NCI-H2029 (cell line): ENCODE measurements at regions not wholly inside any gene's neighbourhood (a gene's known extent, or its start where the extent isn't known, plus 50 kb on each side); places are given as distances from the start of the nearest gene placed in this dataset.

Experiments
- DNase-seq: peaks from one replicate; lab custom pipeline; 2025; lab: John Stamatoyannopoulos, UW

- no peak for DNase-seq
Observed at GRCh38 chr2:199627417-199627816, 169.7 kb upstream of the SATB2 start.

- no peak for DNase-seq
Observed at GRCh38 chr2:199624958-199625357, 167.2 kb upstream of the SATB2 start.

GRCh38 chr2:199612509-199613130 is 154.9 kb upstream of the SATB2 start:
- no peak for DNase-seq

- no peak for DNase-seq
Observed at GRCh38 chr2:199607914-199608313, 150.2 kb upstream of the SATB2 start.

GRCh38 chr2:199606193-199606780 is 148.5 kb upstream of the SATB2 start:
- no peak for DNase-seq

GRCh38 chr2:199603721-199604291 is 146.1 kb upstream of the SATB2 start:
- no peak for DNase-seq

GRCh38 chr2:199602896-199603717 is 145.4 kb upstream of the SATB2 start:
- no peak for DNase-seq

GRCh38 chr2:199602271-199602895 is 144.6 kb upstream of the SATB2 start:
- no peak for DNase-seq

- DNase-seq: no peak
Observed at GRCh38 chr2:199596549-199596948, 138.8 kb upstream of the SATB2 start.

GRCh38 chr2:199594443-199594842 is 136.7 kb upstream of the SATB2 start:
- no peak for DNase-seq

GRCh38 chr2:199591826-199592225 is 134.1 kb upstream of the SATB2 start:
- no peak for DNase-seq

GRCh38 chr2:199590321-199591203 is 132.8 kb upstream of the SATB2 start:
- DNase-seq: no peak

GRCh38 chr2:199589306-199589705 is 131.6 kb upstream of the SATB2 start:
- DNase-seq: no peak

- DNase-seq: no peak
Observed at GRCh38 chr2:199588054-199588453, 130.3 kb upstream of the SATB2 start.

GRCh38 chr2:199586646-199587045 is 128.9 kb upstream of the SATB2 start:
- no peak for DNase-seq

- DNase-seq: no peak
Observed at GRCh38 chr2:199583676-199584075, 125.9 kb upstream of the SATB2 start.

- no peak for DNase-seq
Observed at GRCh38 chr2:199581935-199582360, 124.2 kb upstream of the SATB2 start.

GRCh38 chr2:199581408-199581807 is 123.7 kb upstream of the SATB2 start:
- DNase-seq: no peak

GRCh38 chr2:199575416-199575815 is 117.7 kb upstream of the SATB2 start:
- no peak for DNase-seq

- no peak for DNase-seq
Observed at GRCh38 chr2:199572571-199572970, 114.8 kb upstream of the SATB2 start.

GRCh38 chr2:199570934-199571333 is 113.2 kb upstream of the SATB2 start:
- DNase-seq: no peak
